Effector memory CD4-positive, alpha-beta T cell (primary cell): ENCODE measurements at regions not wholly inside any gene's neighbourhood (a gene's known extent, or its start where the extent isn't known, plus 50 kb on each side); places are given as distances from the start of the nearest gene placed in this dataset.

Source experiments
- DNase-seq, 3 donors: peaks; one replicate each; pipeline ENCODE4 v3.0.0-alpha.2; 2020
- H3K27ac ChIP-seq: 2 replicates; pipeline ENCODE4 v1.7.0; 2013; ENCODE audit warnings: mild to moderate bottlenecking, low read length, moderate library complexity; ENCODE audit not compliant: insufficient read depth, poor library complexity, severe bottlenecking
- H3K27me3 ChIP-seq: replicated peaks from 2 replicates; pipeline ENCODE4 v1.7.0; 2013; ENCODE audit warnings: mild to moderate bottlenecking, low read length; ENCODE audit not compliant: insufficient read depth, control insufficient read depth, poor library complexity, severe bottlenecking
- H3K36me3 ChIP-seq: 2 replicates; pipeline ENCODE4 v1.7.0; 2013; ENCODE audit warnings: mild to moderate bottlenecking, low read length, moderate library complexity; ENCODE audit not compliant: control insufficient read depth, insufficient read depth
- H3K4me1 ChIP-seq: 2 replicates; pipeline ENCODE4 v1.7.0; 2013; ENCODE audit warnings: low read length, mild to moderate bottlenecking; ENCODE audit not compliant: control insufficient read depth, insufficient read depth, poor library complexity, severe bottlenecking
- H3K4me3 ChIP-seq: 2 replicates; pipeline ENCODE4 v1.7.0; 2013; ENCODE audit warnings: low read length, low read depth, mild to moderate bottlenecking; ENCODE audit not compliant: insufficient read depth, poor library complexity, severe bottlenecking
- H3K9me3 ChIP-seq: 2 replicates; pipeline ENCODE4 v1.7.0; 2013; ENCODE audit warnings: mild to moderate bottlenecking, low read length, moderate library complexity; ENCODE audit not compliant: control insufficient read depth

DNA sequence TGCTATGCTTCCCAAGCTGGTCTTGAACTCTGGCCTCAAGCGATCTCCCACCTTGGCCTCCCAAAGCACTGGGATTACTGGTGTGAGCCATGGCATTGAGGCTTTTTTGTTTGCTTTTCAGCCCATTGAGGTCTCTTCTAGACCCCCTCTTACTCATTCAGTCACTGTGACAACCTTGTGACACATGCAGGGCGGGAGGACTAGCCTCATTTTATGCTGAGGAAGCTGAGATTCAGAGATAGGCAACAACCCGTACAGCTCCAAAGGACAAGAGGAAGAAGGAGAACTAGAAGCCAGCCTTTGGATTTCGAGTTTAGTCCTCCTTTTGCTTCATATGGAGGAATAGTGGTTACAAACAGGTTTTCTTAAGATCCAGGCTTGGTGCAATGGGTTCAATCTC, 83.9 kb upstream of the WDR26 start:
- H3K4me1 ChIP-seq: no peaks in the 10 kb centered on the region
- no peaks in the 10 kb centered on the region for H3K9me3 ChIP-seq
- H3K4me3 ChIP-seq: no peak overlapping the region
- H3K36me3 ChIP-seq: no peaks in the 10 kb centered on the region
- H3K27ac ChIP-seq: no peak overlapping the region
- no peak for DNase-seq
- H3K27me3 ChIP-seq: no peaks in the 10 kb centered on the region

DNA sequence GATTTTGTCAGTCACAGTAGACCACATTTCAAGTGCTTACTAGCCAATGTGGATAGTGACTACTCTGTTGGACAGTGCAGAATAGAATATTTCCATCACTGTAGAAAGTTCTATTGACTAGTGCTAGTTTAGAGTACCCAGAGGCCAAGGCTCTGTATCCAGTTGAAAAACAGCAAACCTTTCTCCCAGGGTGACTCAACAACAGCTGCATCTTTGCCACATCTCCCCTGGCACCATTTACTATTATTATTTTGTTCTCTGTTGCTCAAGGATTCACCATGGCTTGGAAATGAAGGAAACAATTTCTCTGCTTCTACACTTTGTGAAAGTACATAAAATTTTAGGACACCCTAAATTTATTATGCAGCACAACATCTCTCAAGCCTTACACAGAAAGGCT, 85.3 kb upstream of the WDR26 start:
- no peak overlapping the region for H3K4me3 ChIP-seq
- no peaks in the 10 kb centered on the region for H3K36me3 ChIP-seq
- no peak overlapping the region for H3K27ac ChIP-seq
- no peak for DNase-seq
- no peaks in the 10 kb centered on the region for H3K9me3 ChIP-seq
- H3K4me1 ChIP-seq: no peaks in the 10 kb centered on the region
- H3K27me3 ChIP-seq: no peaks in the 10 kb centered on the region

DNA sequence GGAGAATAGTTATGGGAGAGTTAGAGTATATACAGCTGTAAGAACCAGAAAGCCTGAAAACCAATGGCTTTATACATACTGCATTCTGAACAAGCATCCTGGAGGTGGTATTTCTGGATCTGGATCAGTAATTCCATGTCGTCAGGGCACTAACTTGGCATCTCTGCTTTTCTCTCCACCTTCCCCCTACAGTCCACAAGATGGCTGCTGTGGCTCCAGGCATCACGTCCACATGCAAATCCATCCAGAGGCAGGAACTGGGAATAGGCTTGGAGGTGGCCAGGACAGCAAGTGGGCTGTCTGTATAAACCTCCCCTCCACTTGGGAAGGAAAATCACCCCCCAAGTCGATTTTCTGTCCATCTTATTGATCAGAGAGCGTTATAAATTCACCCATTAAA, 86.2 kb upstream of the WDR26 start:
- H3K27me3 ChIP-seq: no peaks in the 10 kb centered on the region
- no peaks in the 10 kb centered on the region for H3K9me3 ChIP-seq
- DNase-seq: no peak
- H3K36me3 ChIP-seq: no peaks in the 10 kb centered on the region
- no peaks in the 10 kb centered on the region for H3K4me1 ChIP-seq
- H3K4me3 ChIP-seq: no peak overlapping the region
- H3K27ac ChIP-seq: no peak overlapping the region

DNA sequence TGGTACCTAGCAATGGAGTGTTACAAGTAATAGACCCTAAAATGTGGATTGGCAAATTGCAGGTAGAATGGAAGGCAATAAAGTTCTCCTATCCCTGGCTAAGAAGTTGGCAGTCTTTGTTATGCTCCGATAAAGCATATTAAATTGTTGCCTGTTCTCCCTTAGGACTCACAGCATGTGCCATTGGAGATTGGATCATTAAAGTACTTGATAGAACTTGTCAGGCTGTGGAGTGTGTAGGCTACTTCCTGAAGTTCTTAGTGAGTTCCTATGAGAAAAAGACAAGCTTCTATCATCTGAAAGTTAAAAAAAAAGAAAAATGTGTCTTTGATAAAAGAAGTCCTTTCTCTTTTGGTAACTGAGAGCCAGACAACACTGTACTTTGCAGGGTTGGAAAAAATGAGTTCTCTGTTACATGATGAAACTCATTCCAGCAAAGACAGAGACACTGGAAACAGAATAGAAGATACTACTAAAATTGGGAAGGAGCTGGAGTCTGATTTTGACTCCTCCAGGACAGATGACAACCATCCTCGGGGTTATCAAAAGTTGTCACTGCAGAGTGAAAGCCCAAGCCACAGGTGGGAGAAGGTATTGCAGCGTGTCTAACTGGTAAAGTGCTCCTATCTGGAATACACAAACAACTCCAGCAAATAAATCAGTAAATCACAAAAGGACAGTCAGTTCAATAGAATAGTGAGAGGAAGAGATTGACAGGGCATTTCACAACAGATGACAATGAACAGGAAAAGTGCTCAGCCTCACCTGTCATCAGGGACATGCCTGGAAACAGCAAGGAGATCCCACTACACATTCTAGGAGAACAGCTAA, 87.5 kb upstream of the WDR26 start:
- no peaks in the 10 kb centered on the region for H3K36me3 ChIP-seq
- no peaks in the 10 kb centered on the region for H3K4me1 ChIP-seq
- H3K9me3 ChIP-seq: no peaks in the 10 kb centered on the region
- H3K4me3 ChIP-seq: no peak overlapping the region
- no peak for DNase-seq
- H3K27me3 ChIP-seq: no peaks in the 10 kb centered on the region
- H3K27ac ChIP-seq: no peak overlapping the region

DNA sequence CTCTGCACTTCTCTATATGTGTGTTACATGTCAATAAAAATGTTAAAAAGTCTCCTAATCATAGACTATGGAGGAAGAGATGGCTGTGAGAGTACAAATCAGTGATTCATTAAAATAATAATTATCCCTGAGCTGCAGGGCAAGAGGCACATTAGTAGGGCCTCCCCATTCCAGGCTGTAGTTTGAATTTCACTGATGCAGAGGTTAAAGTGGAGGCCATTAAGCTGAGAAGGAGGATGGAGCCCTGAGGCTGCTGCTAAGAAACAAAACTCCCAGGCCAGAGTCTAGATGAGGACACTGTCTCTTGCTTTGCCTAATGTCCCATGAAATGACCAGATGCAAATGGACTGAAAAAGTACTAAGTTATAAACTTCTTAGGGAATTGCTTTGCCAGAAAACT, 89.1 kb upstream of the WDR26 start:
- H3K27me3 ChIP-seq: no peaks in the 10 kb centered on the region
- H3K4me1 ChIP-seq: no peaks in the 10 kb centered on the region
- no peak for DNase-seq
- no peak overlapping the region for H3K27ac ChIP-seq
- no peak overlapping the region for H3K4me3 ChIP-seq
- H3K9me3 ChIP-seq: no peaks in the 10 kb centered on the region
- no peaks in the 10 kb centered on the region for H3K36me3 ChIP-seq

DNA sequence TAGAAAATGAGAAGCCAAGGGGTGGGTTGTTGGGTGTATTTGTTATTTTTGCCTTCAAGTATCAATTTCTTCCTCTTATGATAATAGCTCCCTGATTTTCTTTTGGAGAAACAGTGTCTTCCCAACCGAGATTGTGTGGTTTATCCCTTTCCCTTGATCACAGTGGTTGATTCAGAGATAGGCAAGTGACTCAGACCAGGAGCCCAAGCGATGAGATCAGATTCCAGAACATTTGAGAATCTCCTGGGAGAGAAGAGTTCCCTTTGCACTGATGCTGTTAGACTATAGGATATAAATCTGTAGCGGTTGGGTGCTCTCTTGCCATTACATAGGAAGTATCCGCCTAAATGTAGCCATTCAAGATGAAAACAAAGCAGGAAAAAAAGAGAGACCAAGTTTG, 90.1 kb upstream of the WDR26 start:
- Histone ChIP-seq H3K4me1 (no peaks in the 10 kb centered on the region), H3K4me3 (no peak overlapping the region), H3K9me3 (no peaks in the 10 kb centered on the region), H3K27me3 (no peaks in the 10 kb centered on the region), H3K36me3 (no peaks in the 10 kb centered on the region), H3K27ac (no peak overlapping the region)
- no peak for DNase-seq

DNA sequence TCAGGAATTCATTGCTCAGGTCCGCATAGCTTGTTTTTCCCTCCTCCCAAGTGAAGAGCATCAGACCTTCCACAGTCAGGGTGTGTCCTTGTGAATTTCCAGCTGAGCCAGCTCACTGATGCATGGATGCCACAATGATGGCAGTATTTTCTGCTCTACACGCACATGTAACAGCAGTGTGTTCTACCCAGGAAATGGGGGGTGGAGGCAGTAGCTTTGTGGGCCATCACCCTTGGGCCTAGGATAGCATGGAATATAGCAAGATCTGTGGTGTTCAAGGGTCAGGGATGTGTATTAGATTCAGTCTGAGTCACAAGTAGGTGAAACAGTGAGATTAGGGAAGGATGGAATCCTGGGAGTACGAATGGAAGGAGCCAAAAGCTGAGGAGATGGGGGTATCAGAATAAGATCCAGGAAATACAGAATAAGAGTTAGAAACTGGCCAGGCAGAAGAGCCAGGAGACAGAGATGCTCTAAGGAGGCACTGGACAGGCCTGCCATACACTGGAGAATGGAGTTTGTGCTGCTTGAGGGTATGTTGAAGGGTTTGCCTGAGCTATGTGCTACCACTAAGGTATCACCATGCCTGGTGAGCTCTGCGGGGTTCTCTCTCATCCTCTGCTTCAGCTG, 90.6 kb upstream of the CNIH3 start:
- Histone ChIP-seq H3K4me1 (no peaks in the 10 kb centered on the region), H3K27me3 (no peaks in the 10 kb centered on the region), H3K27ac (no peak overlapping the region), H3K36me3 (no peaks in the 10 kb centered on the region), H3K9me3 (no peaks in the 10 kb centered on the region), H3K4me3 (no peak overlapping the region)
- no peak for DNase-seq

DNA sequence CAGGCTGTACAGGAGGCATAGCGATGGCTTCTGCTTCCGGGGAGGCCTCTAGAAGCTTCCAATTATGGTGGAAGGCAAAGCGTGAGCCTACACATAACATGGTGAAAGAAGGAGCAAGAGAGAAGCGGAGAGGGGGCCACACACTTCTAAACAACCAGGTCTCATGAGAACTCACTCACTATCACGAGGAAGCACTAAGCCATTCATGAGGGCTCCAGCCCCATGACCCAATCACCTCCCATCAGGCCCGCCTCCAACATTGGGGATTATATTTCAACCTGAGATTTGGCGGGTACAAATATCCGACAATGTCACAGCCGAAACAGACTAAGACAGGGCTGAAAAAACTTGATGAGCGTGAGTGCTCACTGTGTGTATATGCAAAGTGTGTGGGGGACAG, 89.3 kb upstream of the CNIH3 start:
- Histone ChIP-seq H3K4me3 (no peak overlapping the region), H3K9me3 (no peaks in the 10 kb centered on the region), H3K4me1 (no peaks in the 10 kb centered on the region), H3K27me3 (no peaks in the 10 kb centered on the region), H3K27ac (no peak overlapping the region), H3K36me3 (no peaks in the 10 kb centered on the region)
- DNase-seq: no peak

DNA sequence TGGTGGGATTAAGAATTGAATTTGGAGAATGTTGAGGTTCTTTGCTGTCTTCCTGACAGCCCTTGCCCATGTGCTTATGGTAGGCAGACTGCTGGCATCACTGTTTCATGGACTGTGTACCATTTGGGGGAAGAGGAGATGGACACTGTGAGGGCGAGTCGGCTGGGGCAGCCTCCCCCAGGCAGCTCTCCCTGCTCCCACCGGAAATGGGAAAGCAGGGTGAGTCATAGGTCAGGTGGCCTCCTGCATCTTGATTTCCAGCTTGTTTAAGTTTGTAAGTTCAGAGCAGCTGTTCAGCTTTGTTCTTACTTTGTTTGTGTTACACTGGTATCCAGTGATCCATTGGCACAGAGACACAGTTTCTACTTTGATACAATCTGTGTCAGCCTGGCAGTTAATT, 87.2 kb upstream of the CNIH3 start:
- DNase-seq: no peak
- H3K27me3 ChIP-seq: no peaks in the 10 kb centered on the region
- H3K27ac ChIP-seq: no peak overlapping the region

DNA sequence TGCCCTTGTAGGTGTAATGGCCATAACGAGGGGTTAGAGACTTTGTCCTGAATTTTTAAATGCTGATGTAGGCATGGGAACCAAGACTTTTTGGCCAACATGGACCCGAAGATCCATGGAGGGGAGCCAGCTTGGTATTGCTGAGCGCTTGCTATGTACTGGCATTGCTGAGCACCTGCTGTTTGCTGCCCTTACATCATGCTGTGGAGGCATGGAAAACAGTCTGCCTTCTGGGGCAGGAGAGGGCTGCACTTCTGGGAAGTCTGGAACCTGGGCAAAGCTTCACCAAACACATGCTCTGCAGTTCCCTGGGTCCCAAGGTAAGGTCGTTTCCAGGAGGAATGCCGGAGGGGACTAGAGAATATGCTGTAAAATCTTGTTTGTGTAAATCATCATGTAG, 86.3 kb upstream of the CNIH3 start:
- Histone ChIP-seq H3K27me3 (no peaks in the 10 kb centered on the region), H3K4me3 (no peak overlapping the region), H3K4me1 (no peaks in the 10 kb centered on the region), H3K27ac (no peak overlapping the region), H3K9me3 (no peaks in the 10 kb centered on the region), H3K36me3 (no peaks in the 10 kb centered on the region)
- DNase-seq: no peak

More for the DNA sequence above, 87.2 kb upstream of the CNIH3 start:
- Histone ChIP-seq H3K4me3 (no peak overlapping the region), H3K36me3 (no peaks in the 10 kb centered on the region), H3K4me1 (no peaks in the 10 kb centered on the region), H3K9me3 (no peaks in the 10 kb centered on the region)
